MM.1S (cell line): ENCODE measurements at regions not wholly inside any gene's neighbourhood (a gene's known extent, or its start where the extent isn't known, plus 50 kb on each side); places are given as distances from the start of the nearest gene placed in this dataset.

ENCODE experiments used
- DNase-seq: peaks from one replicate; pipeline ENCODE4 v3.0.0-alpha.2; 2015
- H2AFZ ChIP-seq: fragments of 300-600 bp; sonication (generic); 2 replicates; pipeline ENCODE4 v1.6.0; 2016; ENCODE audit warnings: antibody characterized with exemption, low read length
- H3F3A ChIP-seq: fragments of 300-600 bp; sonication (generic); 2 replicates; pipeline ENCODE4 v1.6.1; 2016; ENCODE audit warnings: mild to moderate bottlenecking, antibody characterized with exemption, low read length, moderate library complexity, mixed read lengths; ENCODE audit not compliant: insufficient read depth
- H3K27ac ChIP-seq: fragments of 300-600 bp; sonication (generic); 2 replicates; pipeline ENCODE4 v1.5.1; 2016; ENCODE audit warnings: mild to moderate bottlenecking, low read length
- H3K27me3 ChIP-seq: fragments of 300-600 bp; sonication (generic); replicated peaks from 2 replicates; pipeline ENCODE4 v1.6.0; 2016; ENCODE audit warnings: low read length; ENCODE audit not compliant: insufficient read depth
- H3K36me3 ChIP-seq: fragments of 300-600 bp; sonication (generic); replicated peaks from 2 replicates; pipeline ENCODE4 v1.6.1; 2016; ENCODE audit warnings: mild to moderate bottlenecking, low read length, mixed read lengths; ENCODE audit not compliant: insufficient read depth
- H3K4me1 ChIP-seq: fragments of 300-600 bp; sonication (generic); 2 replicates; pipeline ENCODE4 v1.6.1; 2016; ENCODE audit warnings: low read length, mixed read lengths
- H3K4me2 ChIP-seq: fragments of 300-600 bp; sonication (generic); 2 replicates; pipeline ENCODE4 v1.6.0; 2016; ENCODE audit warnings: low read depth, low read length
- H3K4me3 ChIP-seq: fragments of 300-600 bp; sonication (generic); 2 replicates; pipeline ENCODE4 v1.5.1; 2016; ENCODE audit warnings: low read length, mixed read lengths
- H3K79me2 ChIP-seq: fragments of 300-600 bp; sonication (generic); 2 replicates; pipeline ENCODE4 v1.6.1; 2016; ENCODE audit warnings: mixed run types, low read length, mixed read lengths
- H3K9ac ChIP-seq: fragments of 300-600 bp; sonication (generic); 2 replicates; pipeline ENCODE4 v1.6.1; 2016; ENCODE audit warnings: low read length, mixed read lengths
- H3K9me2 ChIP-seq: fragments of 300-600 bp; sonication (generic); replicated peaks from 2 replicates; pipeline ENCODE4 v1.6.1; 2016; ENCODE audit warnings: mild to moderate bottlenecking, low read length, mixed read lengths; ENCODE audit not compliant: insufficient read depth
- H3K9me3 ChIP-seq: fragments of 300-600 bp; sonication (generic); replicated peaks from 2 replicates; pipeline ENCODE4 v1.6.1; 2016; ENCODE audit warnings: mild to moderate bottlenecking, low read length, mixed read lengths; ENCODE audit not compliant: insufficient read depth
- H4K20me1 ChIP-seq: fragments of 300-600 bp; sonication (generic); 2 replicates; pipeline ENCODE4 v1.6.1; 2016; ENCODE audit warnings: mild to moderate bottlenecking, low read length, moderate library complexity, mixed read lengths; ENCODE audit not compliant: insufficient read depth
- CTCF ChIP-seq: fragments of 300-600 bp; sonication (generic); IDR thresholded peaks from 2 replicates; pipeline ENCODE4 v1.5.1; 2016; ENCODE audit warnings: antibody characterized with exemption, low read length, mixed read lengths
- EZH2 ChIP-seq: fragments of 300-600 bp; sonication (generic); optimal IDR thresholded peaks from 2 replicates; pipeline ENCODE3; 2017; ENCODE audit warnings: low read depth, mild to moderate bottlenecking, antibody characterized with exemption, low read length, mixed read lengths
- EZH2phosphoT487 ChIP-seq: fragments of 300-600 bp; sonication (generic); IDR thresholded peaks from 2 replicates; pipeline ENCODE4 v1.6.1; 2018; ENCODE audit warnings: antibody characterized with exemption, low read length

- Histone ChIP-seq H2AFZ (no peak overlapping the region), H3K36me3 (no peaks in the 10 kb centered on the region), H3K4me2 (no peak overlapping the region), H3K4me1 (no peaks in the 10 kb centered on the region), H3K9ac (no peak overlapping the region), H3K27me3 (no peaks in the 10 kb centered on the region), H3K4me3 (no peak overlapping the region), H4K20me1 (no peaks in the 10 kb centered on the region), H3K27ac (no peak overlapping the region), H3F3A (no peaks in the 10 kb centered on the region), H3K9me3 (no peaks in the 10 kb centered on the region), H3K79me2 (no peaks in the 10 kb centered on the region), H3K9me2 (no peaks in the 10 kb centered on the region)
- no peak for TF ChIP-seq EZH2phosphoT487
- no peak for TF ChIP-seq EZH2
- no peak for TF ChIP-seq CTCF
- no peak for DNase-seq
Observed at GRCh38 chrX:25805744-25806143, 332.4 kb upstream of the MAGEB18 start.

- H3K27ac ChIP-seq: no peak overlapping the region
- H3F3A ChIP-seq: no peaks in the 10 kb centered on the region
- no peak overlapping the region for H3K4me2 ChIP-seq
- no peaks in the 10 kb centered on the region for H3K36me3 ChIP-seq
- no peaks in the 10 kb centered on the region for H4K20me1 ChIP-seq
- no peaks in the 10 kb centered on the region for H3K27me3 ChIP-seq
- no peak overlapping the region for H3K4me3 ChIP-seq
- no peak overlapping the region for H3K9ac ChIP-seq
- no peak for TF ChIP-seq EZH2phosphoT487
- no peak for TF ChIP-seq CTCF
- TF ChIP-seq EZH2: no peak
- no peaks in the 10 kb centered on the region for H3K79me2 ChIP-seq
- H3K9me2 ChIP-seq: no peaks in the 10 kb centered on the region
- no peak for DNase-seq
- H2AFZ ChIP-seq: no peak overlapping the region
- H3K4me1 ChIP-seq: no peaks in the 10 kb centered on the region
- H3K9me3 ChIP-seq: no peaks in the 10 kb centered on the region
Observed at GRCh38 chrX:25807022-25807421, 331.1 kb upstream of the MAGEB18 start.

GRCh38 chrX:25810202-25810601 lies 327.9 kb upstream of the MAGEB18 start:
- no peak overlapping the region for H3K27ac ChIP-seq
- H3K36me3 ChIP-seq: no peaks in the 10 kb centered on the region
- DNase-seq: no peak
- no peaks in the 10 kb centered on the region for H3K4me1 ChIP-seq
- no peaks in the 10 kb centered on the region for H3K9me2 ChIP-seq
- no peaks in the 10 kb centered on the region for H3K27me3 ChIP-seq
- H2AFZ ChIP-seq: no peak overlapping the region
- no peaks in the 10 kb centered on the region for H3K79me2 ChIP-seq
- no peaks in the 10 kb centered on the region for H3F3A ChIP-seq
- no peak overlapping the region for H3K4me2 ChIP-seq
- H3K4me3 ChIP-seq: no peak overlapping the region
- TF ChIP-seq CTCF (no peak), EZH2 (no peak), EZH2phosphoT487 (no peak)
- H4K20me1 ChIP-seq: no peaks in the 10 kb centered on the region
- no peaks in the 10 kb centered on the region for H3K9me3 ChIP-seq
- H3K9ac ChIP-seq: no peak overlapping the region

GRCh38 chrX:25819879-25820278 lies 318.3 kb upstream of the MAGEB18 start:
- H3K27ac ChIP-seq: no peak overlapping the region
- H4K20me1 ChIP-seq: no peaks in the 10 kb centered on the region
- H3K4me3 ChIP-seq: no peak overlapping the region
- TF ChIP-seq EZH2: no peak
- no peak for TF ChIP-seq EZH2phosphoT487
- no peak for TF ChIP-seq CTCF
- H3K9me3 ChIP-seq: no peaks in the 10 kb centered on the region
- no peaks in the 10 kb centered on the region for H3F3A ChIP-seq
- no peak for DNase-seq
- H3K9ac ChIP-seq: no peak overlapping the region
- no peaks in the 10 kb centered on the region for H3K36me3 ChIP-seq
- H3K4me2 ChIP-seq: no peak overlapping the region
- no peaks in the 10 kb centered on the region for H3K27me3 ChIP-seq
- no peaks in the 10 kb centered on the region for H3K4me1 ChIP-seq
- H3K79me2 ChIP-seq: no peaks in the 10 kb centered on the region
- no peaks in the 10 kb centered on the region for H3K9me2 ChIP-seq
- H2AFZ ChIP-seq: no peak overlapping the region
